IMR-90 (cell line): ENCODE measurements at regions not wholly inside any gene's neighbourhood (a gene's known extent, or its start where the extent isn't known, plus 50 kb on each side); places are given as distances from the start of the nearest gene placed in this dataset.
"Not testable (repeated sequence)": the region's sequence is repeated elsewhere in the genome, so short reads cannot be mapped to it uniquely, and the experiment has no call there.

Source experiments
- MAZ ChIP-seq: IDR thresholded peaks from 2 replicates; pipeline ENCODE4 v1.6.1; 2012; ENCODE audit warnings: low read depth, mild to moderate bottlenecking, low read length, improper control_type of control experiment, moderate library complexity, borderline replicate concordance
- TF ChIP-seq, protein P1 (sequence below): conservative IDR thresholded peaks from 2 replicates; pipeline ENCODE4 v1.5.1; 2012; ENCODE audit warnings: mild to moderate bottlenecking, low read depth, low read length, improper control_type of control experiment

DNA sequence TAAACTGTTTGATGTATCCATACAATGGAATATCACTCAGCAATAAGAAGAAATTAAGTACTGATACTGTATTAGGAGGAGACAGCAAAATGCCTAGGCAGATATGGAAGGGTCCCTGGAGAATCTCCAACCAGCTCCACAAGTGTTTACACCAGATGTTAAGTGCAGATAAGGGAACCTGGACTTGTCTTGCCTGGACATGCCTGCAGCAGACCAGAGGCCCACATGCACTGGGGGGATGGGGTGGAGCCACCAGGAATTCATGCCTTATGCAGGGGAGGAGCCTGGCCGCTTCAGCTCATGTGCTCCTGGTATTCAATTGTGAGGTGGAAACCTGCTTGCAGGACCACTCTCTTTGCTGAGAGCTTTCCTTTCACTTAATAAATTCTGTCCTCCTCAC is 287.6 kb downstream of the LIPI start:
- TF ChIP-seq MAZ, result not testable (repeated sequence)
- TF ChIP-seq, protein P1, sequence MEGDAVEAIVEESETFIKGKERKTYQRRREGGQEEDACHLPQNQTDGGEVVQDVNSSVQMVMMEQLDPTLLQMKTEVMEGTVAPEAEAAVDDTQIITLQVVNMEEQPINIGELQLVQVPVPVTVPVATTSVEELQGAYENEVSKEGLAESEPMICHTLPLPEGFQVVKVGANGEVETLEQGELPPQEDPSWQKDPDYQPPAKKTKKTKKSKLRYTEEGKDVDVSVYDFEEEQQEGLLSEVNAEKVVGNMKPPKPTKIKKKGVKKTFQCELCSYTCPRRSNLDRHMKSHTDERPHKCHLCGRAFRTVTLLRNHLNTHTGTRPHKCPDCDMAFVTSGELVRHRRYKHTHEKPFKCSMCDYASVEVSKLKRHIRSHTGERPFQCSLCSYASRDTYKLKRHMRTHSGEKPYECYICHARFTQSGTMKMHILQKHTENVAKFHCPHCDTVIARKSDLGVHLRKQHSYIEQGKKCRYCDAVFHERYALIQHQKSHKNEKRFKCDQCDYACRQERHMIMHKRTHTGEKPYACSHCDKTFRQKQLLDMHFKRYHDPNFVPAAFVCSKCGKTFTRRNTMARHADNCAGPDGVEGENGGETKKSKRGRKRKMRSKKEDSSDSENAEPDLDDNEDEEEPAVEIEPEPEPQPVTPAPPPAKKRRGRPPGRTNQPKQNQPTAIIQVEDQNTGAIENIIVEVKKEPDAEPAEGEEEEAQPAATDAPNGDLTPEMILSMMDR, result not testable (repeated sequence)
